Chondrocyte (in vitro differentiated cells): ENCODE measurements at regions not wholly inside any gene's neighbourhood (a gene's known extent, or its start where the extent isn't known, plus 50 kb on each side); places are given as distances from the start of the nearest gene placed in this dataset.
"Not testable (repeated sequence)": the region's sequence is repeated elsewhere in the genome, so short reads cannot be mapped to it uniquely, and the experiment has no call there.

Experiments used
- DNase-seq: peaks from one replicate; pipeline ENCODE4 v3.0.0; 2021; ENCODE audit warnings: mixed read lengths, low spot score
- H3K27ac Mint-ChIP-seq: one replicate; pipeline ENCODE4 v1.8.0; 2021; ENCODE audit warnings: mild to moderate bottlenecking, moderate library complexity, mixed read lengths; ENCODE audit not compliant: unreplicated experiment
- H3K27me3 Mint-ChIP-seq: 2 replicates; pipeline ENCODE4 v1.8.0; 2021; ENCODE audit warnings: low read depth, mixed read lengths
- H3K36me3 Mint-ChIP-seq: 2 replicates; pipeline ENCODE4 v1.8.0; 2021; ENCODE audit warnings: low read depth, mixed read lengths
- H3K4me1 Mint-ChIP-seq: 2 replicates; pipeline ENCODE4 v1.8.0; 2021; ENCODE audit warnings: low read depth, mild to moderate bottlenecking, mixed read lengths
- H3K4me3 Mint-ChIP-seq: one replicate; pipeline ENCODE4 v1.8.0; 2021; ENCODE audit warnings: mild to moderate bottlenecking, moderate library complexity, mixed read lengths; ENCODE audit not compliant: unreplicated experiment
- H3K9me3 Mint-ChIP-seq: 2 replicates; pipeline ENCODE4 v1.8.0; 2021; ENCODE audit warnings: low read depth, mixed read lengths
- TF ChIP-seq, protein P1 (sequence below): fragments of 200-600 bp; sonication (generic); IDR thresholded peaks from 2 replicates; pipeline ENCODE4 v1.5.0; 2021; ENCODE audit warnings: antibody characterized with exemption, mild to moderate bottlenecking, moderate library complexity

GRCh38 chr11:24161587-24161986 lies 335.3 kb upstream of the LUZP2 start:
- Mint-ChIP-seq H3K27ac (no peak overlapping the region), H3K36me3 (no peaks in the 10 kb centered on the region), H3K4me1 (no peaks in the 10 kb centered on the region), H3K4me3 (no peak overlapping the region), H3K27me3 (no peaks in the 10 kb centered on the region), H3K9me3 (peaks cover 10% of the 10 kb centered on the region)
- DNase-seq = no peak
- TF ChIP-seq, protein P1, sequence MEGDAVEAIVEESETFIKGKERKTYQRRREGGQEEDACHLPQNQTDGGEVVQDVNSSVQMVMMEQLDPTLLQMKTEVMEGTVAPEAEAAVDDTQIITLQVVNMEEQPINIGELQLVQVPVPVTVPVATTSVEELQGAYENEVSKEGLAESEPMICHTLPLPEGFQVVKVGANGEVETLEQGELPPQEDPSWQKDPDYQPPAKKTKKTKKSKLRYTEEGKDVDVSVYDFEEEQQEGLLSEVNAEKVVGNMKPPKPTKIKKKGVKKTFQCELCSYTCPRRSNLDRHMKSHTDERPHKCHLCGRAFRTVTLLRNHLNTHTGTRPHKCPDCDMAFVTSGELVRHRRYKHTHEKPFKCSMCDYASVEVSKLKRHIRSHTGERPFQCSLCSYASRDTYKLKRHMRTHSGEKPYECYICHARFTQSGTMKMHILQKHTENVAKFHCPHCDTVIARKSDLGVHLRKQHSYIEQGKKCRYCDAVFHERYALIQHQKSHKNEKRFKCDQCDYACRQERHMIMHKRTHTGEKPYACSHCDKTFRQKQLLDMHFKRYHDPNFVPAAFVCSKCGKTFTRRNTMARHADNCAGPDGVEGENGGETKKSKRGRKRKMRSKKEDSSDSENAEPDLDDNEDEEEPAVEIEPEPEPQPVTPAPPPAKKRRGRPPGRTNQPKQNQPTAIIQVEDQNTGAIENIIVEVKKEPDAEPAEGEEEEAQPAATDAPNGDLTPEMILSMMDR = no peak

- TF ChIP-seq, protein P1 = no peak
- Mint-ChIP-seq H3K9me3 (peaks cover 6% of the 10 kb centered on the region), H3K27me3 (no peaks in the 10 kb centered on the region), H3K27ac (no peak overlapping the region), H3K4me1 (no peaks in the 10 kb centered on the region), H3K4me3 (no peak overlapping the region), H3K36me3 (no peaks in the 10 kb centered on the region)
- DNase-seq = no peak
These were observed 333.7 kb upstream of the LUZP2 start for GRCh38 chr11:24163146-24163545.

GRCh38 chr11:24163841-24164240 lies 333.0 kb upstream of the LUZP2 start:
- H3K4me3 Mint-ChIP-seq = no peak overlapping the region
- H3K27me3 Mint-ChIP-seq = no peaks in the 10 kb centered on the region
- no peak for DNase-seq
- H3K36me3 Mint-ChIP-seq = no peaks in the 10 kb centered on the region
- no peaks in the 10 kb centered on the region for H3K4me1 Mint-ChIP-seq
- no peak overlapping the region for H3K27ac Mint-ChIP-seq
- TF ChIP-seq, protein P1 = no peak
- peaks cover 6% of the 10 kb centered on the region for H3K9me3 Mint-ChIP-seq

- no peaks in the 10 kb centered on the region for H3K9me3 Mint-ChIP-seq
- no peaks in the 10 kb centered on the region for H3K36me3 Mint-ChIP-seq
- no peaks in the 10 kb centered on the region for H3K4me1 Mint-ChIP-seq
- H3K27me3 Mint-ChIP-seq = no peaks in the 10 kb centered on the region
- DNase-seq = no peak
- no peak overlapping the region for H3K27ac Mint-ChIP-seq
- H3K4me3 Mint-ChIP-seq = no peak overlapping the region
- TF ChIP-seq, protein P1 = no peak
These were observed 325.0 kb upstream of the LUZP2 start for GRCh38 chr11:24171869-24172268.

- DNase-seq = no peak
- TF ChIP-seq, protein P1 = no peak
- H3K9me3 Mint-ChIP-seq = peaks cover 3% of the 10 kb centered on the region
- H3K4me3 Mint-ChIP-seq = no peak overlapping the region
- H3K4me1 Mint-ChIP-seq = no peaks in the 10 kb centered on the region
- no peak overlapping the region for H3K27ac Mint-ChIP-seq
- no peaks in the 10 kb centered on the region for H3K27me3 Mint-ChIP-seq
- no peaks in the 10 kb centered on the region for H3K36me3 Mint-ChIP-seq
These were observed 315.3 kb upstream of the LUZP2 start for GRCh38 chr11:24181395-24182047.

DNA sequence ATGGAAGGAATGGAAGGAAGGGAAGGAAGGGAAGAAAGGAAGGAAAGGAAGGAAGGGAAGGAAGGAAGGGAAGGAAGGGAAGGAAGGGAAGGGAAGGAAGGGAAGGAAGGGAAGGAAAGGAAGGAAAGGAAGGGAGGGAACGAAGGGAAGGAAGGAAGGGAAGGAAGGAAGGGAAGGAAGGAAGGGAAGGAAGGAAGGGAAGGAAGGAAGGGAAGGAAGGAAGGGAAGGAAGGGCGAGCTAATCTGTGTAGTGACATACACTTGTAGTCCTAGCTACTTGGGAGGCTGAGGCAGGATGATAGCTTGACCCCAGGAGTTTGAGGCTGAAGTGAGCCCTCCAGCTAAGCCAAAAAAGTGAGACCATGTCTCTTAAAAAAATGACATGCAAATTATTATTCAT lies 311.3 kb upstream of the LUZP2 start:
- H3K4me1 Mint-ChIP-seq, H3K36me3 Mint-ChIP-seq, H3K9me3 Mint-ChIP-seq, H3K27me3 Mint-ChIP-seq, DNase-seq, H3K27ac Mint-ChIP-seq, H3K4me3 Mint-ChIP-seq: not testable (repeated sequence)
